Lung (tissue), 11 donors: ENCODE measurements at regions not wholly inside any gene's neighbourhood (a gene's known extent, or its start where the extent isn't known, plus 50 kb on each side); places are given as distances from the start of the nearest gene placed in this dataset.
A peak's percentile ranks its signal among the peaks of the same experiment; 100 is the strongest.

Source experiments
- ATAC-seq: fragments of 200-7000 bp; cut with Tn5 transposase; one replicate; pipeline ENCODE4 v1.9.1; 2020; ENCODE audit warnings: moderate number of reproducible peaks; ENCODE audit not compliant: insufficient read depth, low FRiP score
- DNase-seq, 3 donors: peaks; one replicate each; pipeline ENCODE4 v3.0.0-alpha.2; 2013 to 2017
- H3K27ac ChIP-seq, 2 donors: one replicate each; pipeline ENCODE4 v1.5.1; 2013; ENCODE audit warnings: mild to moderate bottlenecking in 2 of 2, moderate library complexity in 2 of 2, control low read depth in 1 of 2, inconsistent platforms in 1 of 2, low read depth in 1 of 2, low read length in 1 of 2
- H3K27me3 ChIP-seq, 3 donors: one replicate each; pipeline ENCODE4 v1.5.1; 2013; ENCODE audit warnings: low read length in 2 of 3; ENCODE audit not compliant: control insufficient read depth in 3 of 3, insufficient read depth in 3 of 3
- H3K36me3 ChIP-seq, 4 donors: one replicate each; pipeline ENCODE4 v1.5.1; 2013; ENCODE audit warnings: low read length in 4 of 4, mild to moderate bottlenecking in 1 of 4, moderate library complexity in 1 of 4; ENCODE audit not compliant: control insufficient read depth in 4 of 4, insufficient read depth in 4 of 4
- H3K4me1 ChIP-seq, 5 donors: one replicate each; pipeline ENCODE4 v1.5.1; 2013; ENCODE audit warnings: low read length in 5 of 5, mild to moderate bottlenecking in 2 of 5, moderate library complexity in 1 of 5; ENCODE audit not compliant: control insufficient read depth in 5 of 5, insufficient read depth in 5 of 5
- H3K4me3 ChIP-seq: one replicate; pipeline ENCODE4 v1.5.1; 2013; ENCODE audit warnings: mild to moderate bottlenecking, control low read depth, moderate library complexity
- H3K9ac ChIP-seq, 2 donors: one replicate each; pipeline ENCODE4 v1.5.1; 2013; ENCODE audit warnings: low read length in 2 of 2, control low read depth in 1 of 2; ENCODE audit not compliant: insufficient read depth in 1 of 2
- H3K9me3 ChIP-seq, 4 donors: one replicate each; pipeline ENCODE4 v1.5.1; 2013; ENCODE audit warnings: low read length in 3 of 4, mild to moderate bottlenecking in 1 of 4, moderate library complexity in 1 of 4; ENCODE audit not compliant: control insufficient read depth in 4 of 4, insufficient read depth in 3 of 4
- WGBS, 2 donors: extraction: QIAGEN DNeasy Blood & Tissue Kit; methylation state at CpG; one replicate each; pipeline ENCODE4 v1.1.7; 2013; 5-methylcytosine and 5-hydroxymethylcytosine counted together
- TF ChIP-seq, protein P1 (sequence below): IDR thresholded peaks from 2 replicates; pipeline ENCODE4 v1.5.1; 2012; ENCODE audit warnings: mild to moderate bottlenecking; ENCODE audit errors: control extremely low read depth, extremely low read depth
- donor health status: control.
- donor health status: control.
- donor health status: Bipolar disorder and iron deficiency.
- donor health status: healthy.
- donor health status: DM: yes; HTN: yes; CAD: no.

DNA sequence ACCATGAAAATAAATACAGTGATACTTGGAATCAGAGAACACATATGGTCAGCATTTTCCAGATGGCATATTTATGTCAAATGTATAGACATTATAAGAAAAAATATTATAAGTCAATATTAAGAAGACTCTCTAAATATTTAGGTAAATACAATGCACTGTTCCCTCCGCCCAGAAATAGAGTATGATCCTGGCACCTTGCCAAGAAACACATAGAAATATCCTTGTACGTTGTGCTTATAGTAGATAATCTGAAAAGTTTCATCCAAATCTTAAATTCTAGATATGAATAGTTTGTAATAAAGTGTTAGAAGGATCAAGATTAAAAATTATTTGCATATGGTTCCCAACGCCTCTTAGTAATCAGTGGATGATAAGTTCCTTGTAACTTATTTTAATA lies 645.8 kb upstream of the GJE1 start:
- WGBS, 2 donors = 67 to 80% methylated on average over 3 of the region's 3 CpGs
- Histone ChIP-seq H3K9ac (no peak overlapping the region), H3K36me3 (no peaks in the 10 kb centered on the region), H3K27me3 (no peaks in the 10 kb centered on the region), H3K9me3 (peaks cover 0 to 3% (median 0%) of the 10 kb centered on the region in 4 donors), H3K4me1 (peaks cover 0 to 11% (median 0%) of the 10 kb centered on the region in 5 donors), H3K27ac (no peak overlapping the region), H3K4me3 (no peak overlapping the region)
- ATAC-seq = no peak
- DNase-seq = peak in 1 of 3 donors; percentile 19
- TF ChIP-seq, protein P1, sequence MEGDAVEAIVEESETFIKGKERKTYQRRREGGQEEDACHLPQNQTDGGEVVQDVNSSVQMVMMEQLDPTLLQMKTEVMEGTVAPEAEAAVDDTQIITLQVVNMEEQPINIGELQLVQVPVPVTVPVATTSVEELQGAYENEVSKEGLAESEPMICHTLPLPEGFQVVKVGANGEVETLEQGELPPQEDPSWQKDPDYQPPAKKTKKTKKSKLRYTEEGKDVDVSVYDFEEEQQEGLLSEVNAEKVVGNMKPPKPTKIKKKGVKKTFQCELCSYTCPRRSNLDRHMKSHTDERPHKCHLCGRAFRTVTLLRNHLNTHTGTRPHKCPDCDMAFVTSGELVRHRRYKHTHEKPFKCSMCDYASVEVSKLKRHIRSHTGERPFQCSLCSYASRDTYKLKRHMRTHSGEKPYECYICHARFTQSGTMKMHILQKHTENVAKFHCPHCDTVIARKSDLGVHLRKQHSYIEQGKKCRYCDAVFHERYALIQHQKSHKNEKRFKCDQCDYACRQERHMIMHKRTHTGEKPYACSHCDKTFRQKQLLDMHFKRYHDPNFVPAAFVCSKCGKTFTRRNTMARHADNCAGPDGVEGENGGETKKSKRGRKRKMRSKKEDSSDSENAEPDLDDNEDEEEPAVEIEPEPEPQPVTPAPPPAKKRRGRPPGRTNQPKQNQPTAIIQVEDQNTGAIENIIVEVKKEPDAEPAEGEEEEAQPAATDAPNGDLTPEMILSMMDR = no peak

DNA sequence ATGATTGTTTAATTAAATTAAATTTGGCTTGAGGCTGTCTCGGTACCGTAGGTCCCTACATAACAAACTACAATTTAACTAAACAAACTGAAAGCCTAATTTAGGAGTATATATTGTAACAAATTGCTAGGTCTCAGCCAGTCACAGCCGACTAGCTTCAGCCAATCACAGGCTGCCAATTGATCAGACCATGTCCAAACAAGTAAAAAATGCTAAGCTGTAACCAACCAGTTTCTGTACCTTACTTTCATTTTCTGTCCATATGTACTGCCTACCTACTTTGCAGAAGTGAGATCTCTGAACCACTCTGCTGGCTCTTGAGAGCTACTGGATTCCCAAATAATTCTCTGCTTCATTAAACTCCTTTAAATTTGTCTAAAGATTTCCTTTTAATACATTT lies 648.0 kb upstream of the GJE1 start:
- DNase-seq (peak in 1 of 3 donors; percentile 13), ATAC-seq (no peak)
- whole genome bisulfite sequencing, 2 donors = 73 to 74% methylated on average over 3 of the region's 3 CpGs
- H3K36me3 ChIP-seq = no peaks in the 10 kb centered on the region
- no peaks in the 10 kb centered on the region for H3K27me3 ChIP-seq
- peaks cover 0 to 11% (median 0%) of the 10 kb centered on the region in 5 donors for H3K4me1 ChIP-seq
- H3K27ac ChIP-seq = no peak overlapping the region
- H3K9ac ChIP-seq = no peak overlapping the region
- H3K9me3 ChIP-seq = peaks cover 0 to 3% (median 0%) of the 10 kb centered on the region in 4 donors
- H3K4me3 ChIP-seq = no peak overlapping the region
- TF ChIP-seq, protein P1 = no peak

DNA sequence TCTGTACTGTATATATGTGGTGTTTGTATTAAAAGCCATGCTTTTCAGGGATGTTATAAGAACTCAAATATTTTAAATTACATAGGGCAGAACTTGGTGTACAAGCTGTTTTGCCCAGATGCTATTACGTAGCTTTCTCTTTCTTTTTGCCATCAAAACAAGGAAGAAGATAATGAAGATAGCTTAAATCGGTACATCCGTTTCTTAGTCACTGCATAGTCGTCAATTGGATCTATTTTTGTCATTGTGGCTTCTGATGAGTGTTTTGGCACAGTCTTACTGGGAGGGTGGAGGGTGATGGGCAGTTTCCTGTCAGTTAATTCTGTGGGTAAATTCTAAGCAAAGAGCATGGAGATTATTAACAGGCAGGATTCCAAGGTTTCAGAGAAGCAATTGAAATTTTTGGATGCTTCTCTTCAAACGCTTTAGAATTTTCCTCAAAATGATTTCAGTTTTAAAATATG lies 649.1 kb upstream of the GJE1 start:
- peak; percentile 76 for ATAC-seq
- H3K27ac ChIP-seq = peak overlapping the region in 1 of 2 donors; percentile 75

More for the DNA sequence above, 649.1 kb upstream of the GJE1 start:
- H3K27me3 ChIP-seq = no peaks in the 10 kb centered on the region
- WGBS, 2 donors = 10 to 18% methylated on average over 5 of the region's 5 CpGs
- no peaks in the 10 kb centered on the region for H3K36me3 ChIP-seq
- peaks cover 0 to 11% (median 0%) of the 10 kb centered on the region in 5 donors for H3K4me1 ChIP-seq
- H3K9ac ChIP-seq = peak overlapping the region; percentile 69 to 79
- H3K4me3 ChIP-seq = no peak overlapping the region
- peak; percentile 28 to 74 (median 63) for DNase-seq
- TF ChIP-seq, protein P1 = no peak
- H3K9me3 ChIP-seq = no peaks in the 10 kb centered on the region
